Parathyroid adenoma (tissue), 2 donors: ENCODE measurements at regions not wholly inside any gene's neighbourhood (a gene's known extent, or its start where the extent isn't known, plus 50 kb on each side); places are given as distances from the start of the nearest gene placed in this dataset.
"Not testable (repeated sequence)": the region's sequence is repeated elsewhere in the genome, so short reads cannot be mapped to it uniquely, and the experiment has no call there.

Experiments
- H2AFZ ChIP-seq: fragments of 300-600 bp; sonication (generic); one replicate; pipeline ENCODE4 v1.7.0; 2017; ENCODE audit warnings: antibody characterized with exemption, mild to moderate bottlenecking
- H3K27ac ChIP-seq: fragments of 300-600 bp; sonication (generic); one replicate; pipeline ENCODE4 v1.7.0; 2017
- H3K27me3 ChIP-seq: fragments of 300-600 bp; sonication (generic); one replicate; pipeline ENCODE4 v1.7.0; 2017; ENCODE audit warnings: low read length; ENCODE audit not compliant: control insufficient read depth, insufficient read depth
- H3K36me3 ChIP-seq: fragments of 300-600 bp; sonication (generic); one replicate; pipeline ENCODE4 v1.7.0; 2017; ENCODE audit warnings: low read length; ENCODE audit not compliant: control insufficient read depth, insufficient read depth
- H3K4me1 ChIP-seq: fragments of 300-600 bp; sonication (generic); one replicate; pipeline ENCODE4 v1.7.0; 2017; ENCODE audit warnings: control low read depth
- H3K4me2 ChIP-seq: fragments of 300-600 bp; sonication (generic); one replicate; pipeline ENCODE4 v1.7.0; 2017; ENCODE audit warnings: low read length
- H3K4me3 ChIP-seq: fragments of 300-600 bp; sonication (generic); one replicate; pipeline ENCODE4 v1.7.0; 2017; ENCODE audit warnings: low read depth, low read length
- H3K79me2 ChIP-seq: fragments of 300-600 bp; sonication (generic); one replicate; pipeline ENCODE4 v1.7.0; 2017; ENCODE audit warnings: control low read depth
- H3K9ac ChIP-seq: fragments of 300-600 bp; sonication (generic); one replicate; pipeline ENCODE4 v1.7.0; 2017; ENCODE audit warnings: mild to moderate bottlenecking
- H3K9me3 ChIP-seq: fragments of 300-600 bp; sonication (generic); one replicate; pipeline ENCODE4 v1.7.0; 2017; ENCODE audit warnings: low read length; ENCODE audit not compliant: control insufficient read depth
- TF ChIP-seq, protein P1 (sequence below): fragments of 300-600 bp; sonication (generic); IDR thresholded peaks from one replicate; pipeline ENCODE4 v1.7.0; 2017; ENCODE audit warnings: antibody characterized with exemption, mild to moderate bottlenecking
- donor health status: primary hyperparathyroidism.

- H3K79me2 ChIP-seq, result no peaks in the 10 kb centered on the region
- no peaks in the 10 kb centered on the region for H3K4me1 ChIP-seq
- H3K9ac ChIP-seq, result no peak overlapping the region
- no peak overlapping the region for H3K27ac ChIP-seq
- H3K27me3 ChIP-seq, result no peaks in the 10 kb centered on the region
- no peak overlapping the region for H3K4me2 ChIP-seq
- TF ChIP-seq, protein P1, sequence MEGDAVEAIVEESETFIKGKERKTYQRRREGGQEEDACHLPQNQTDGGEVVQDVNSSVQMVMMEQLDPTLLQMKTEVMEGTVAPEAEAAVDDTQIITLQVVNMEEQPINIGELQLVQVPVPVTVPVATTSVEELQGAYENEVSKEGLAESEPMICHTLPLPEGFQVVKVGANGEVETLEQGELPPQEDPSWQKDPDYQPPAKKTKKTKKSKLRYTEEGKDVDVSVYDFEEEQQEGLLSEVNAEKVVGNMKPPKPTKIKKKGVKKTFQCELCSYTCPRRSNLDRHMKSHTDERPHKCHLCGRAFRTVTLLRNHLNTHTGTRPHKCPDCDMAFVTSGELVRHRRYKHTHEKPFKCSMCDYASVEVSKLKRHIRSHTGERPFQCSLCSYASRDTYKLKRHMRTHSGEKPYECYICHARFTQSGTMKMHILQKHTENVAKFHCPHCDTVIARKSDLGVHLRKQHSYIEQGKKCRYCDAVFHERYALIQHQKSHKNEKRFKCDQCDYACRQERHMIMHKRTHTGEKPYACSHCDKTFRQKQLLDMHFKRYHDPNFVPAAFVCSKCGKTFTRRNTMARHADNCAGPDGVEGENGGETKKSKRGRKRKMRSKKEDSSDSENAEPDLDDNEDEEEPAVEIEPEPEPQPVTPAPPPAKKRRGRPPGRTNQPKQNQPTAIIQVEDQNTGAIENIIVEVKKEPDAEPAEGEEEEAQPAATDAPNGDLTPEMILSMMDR, result no peak
- no peaks in the 10 kb centered on the region for H3K9me3 ChIP-seq
- no peak overlapping the region for H2AFZ ChIP-seq
- H3K36me3 ChIP-seq, result no peaks in the 10 kb centered on the region
- no peak overlapping the region for H3K4me3 ChIP-seq
These were observed 57.4 kb upstream of the PTPDC1 start for GRCh38 chr9:94026816-94027215.

DNA sequence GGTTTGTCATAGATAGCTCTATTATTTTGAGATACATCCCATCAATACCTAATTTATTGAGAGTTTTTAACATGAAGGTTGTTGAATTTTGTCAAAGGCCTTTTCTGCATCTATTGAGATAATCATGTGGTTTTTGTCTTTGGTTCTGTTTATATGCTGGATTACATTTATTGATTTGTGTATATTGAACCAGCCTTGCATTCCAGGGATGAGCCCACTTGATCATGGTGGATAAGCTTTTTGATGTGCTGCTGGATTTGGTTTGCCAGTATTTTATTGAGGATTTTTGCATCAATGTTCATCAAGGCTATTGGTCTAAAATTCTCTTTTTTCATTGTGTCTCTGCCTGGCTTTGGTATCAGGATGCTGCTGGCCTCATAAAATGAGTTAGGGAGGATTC lies 61.8 kb upstream of the PTPDC1 start:
- not testable (repeated sequence) for H3K9ac ChIP-seq, H2AFZ ChIP-seq, H3K27me3 ChIP-seq, H3K79me2 ChIP-seq, H3K27ac ChIP-seq, H3K4me2 ChIP-seq, H3K4me3 ChIP-seq, H3K36me3 ChIP-seq, H3K9me3 ChIP-seq, H3K4me1 ChIP-seq

DNA sequence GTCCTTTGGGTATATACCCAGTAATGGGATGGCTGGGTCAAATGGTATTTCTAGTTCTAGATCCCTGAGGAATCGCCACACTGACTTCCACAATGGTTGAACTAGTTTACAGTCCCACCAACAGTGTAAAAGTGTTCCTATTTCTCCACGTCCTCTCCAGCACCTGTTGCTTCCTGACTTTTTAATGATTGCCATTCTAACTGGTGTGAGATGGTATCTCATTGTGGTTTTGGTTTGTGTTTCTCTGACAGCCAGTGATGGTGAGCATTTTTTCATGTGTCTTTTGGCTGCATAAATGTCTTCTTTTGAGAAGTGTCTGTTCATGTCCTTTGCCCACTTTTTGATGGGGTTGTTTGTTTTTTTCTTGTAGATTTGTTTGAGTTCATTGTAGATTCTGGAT lies 63.4 kb upstream of the PTPDC1 start:
- H3K79me2 ChIP-seq, H3K36me3 ChIP-seq, H2AFZ ChIP-seq, H3K4me2 ChIP-seq, H3K4me1 ChIP-seq, H3K27me3 ChIP-seq, H3K9ac ChIP-seq, H3K9me3 ChIP-seq, H3K4me3 ChIP-seq, H3K27ac ChIP-seq: not testable (repeated sequence)

DNA sequence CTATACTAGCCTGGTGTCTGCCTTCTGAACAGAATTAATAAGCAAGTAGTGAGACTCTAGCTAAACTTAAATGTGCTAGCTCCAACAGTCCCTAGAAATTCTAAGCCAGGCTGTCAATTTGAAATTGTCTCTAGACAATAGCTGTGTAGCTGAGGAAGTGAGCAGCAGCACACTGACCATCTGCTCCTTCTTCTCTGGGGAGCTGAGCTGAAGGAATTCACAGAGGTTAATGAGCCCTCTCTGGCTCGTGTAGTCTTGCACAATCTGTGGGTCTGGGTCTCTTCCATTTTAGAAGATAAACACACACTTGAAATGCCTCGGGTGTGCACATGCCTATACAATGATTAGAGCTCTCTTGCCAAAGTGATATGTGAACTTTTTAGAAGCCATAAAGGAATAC lies 63.5 kb upstream of the BARX1 start:
- no peak overlapping the region for H3K4me2 ChIP-seq
- H3K9me3 ChIP-seq, result no peaks in the 10 kb centered on the region
- no peaks in the 10 kb centered on the region for H3K27me3 ChIP-seq
- H3K4me1 ChIP-seq, result no peaks in the 10 kb centered on the region
- no peak overlapping the region for H2AFZ ChIP-seq
- H3K9ac ChIP-seq, result no peak overlapping the region
- H3K27ac ChIP-seq, result no peak overlapping the region
- TF ChIP-seq, protein P1, result no peak
- H3K4me3 ChIP-seq, result no peak overlapping the region
- H3K79me2 ChIP-seq, result no peaks in the 10 kb centered on the region
- no peaks in the 10 kb centered on the region for H3K36me3 ChIP-seq

DNA sequence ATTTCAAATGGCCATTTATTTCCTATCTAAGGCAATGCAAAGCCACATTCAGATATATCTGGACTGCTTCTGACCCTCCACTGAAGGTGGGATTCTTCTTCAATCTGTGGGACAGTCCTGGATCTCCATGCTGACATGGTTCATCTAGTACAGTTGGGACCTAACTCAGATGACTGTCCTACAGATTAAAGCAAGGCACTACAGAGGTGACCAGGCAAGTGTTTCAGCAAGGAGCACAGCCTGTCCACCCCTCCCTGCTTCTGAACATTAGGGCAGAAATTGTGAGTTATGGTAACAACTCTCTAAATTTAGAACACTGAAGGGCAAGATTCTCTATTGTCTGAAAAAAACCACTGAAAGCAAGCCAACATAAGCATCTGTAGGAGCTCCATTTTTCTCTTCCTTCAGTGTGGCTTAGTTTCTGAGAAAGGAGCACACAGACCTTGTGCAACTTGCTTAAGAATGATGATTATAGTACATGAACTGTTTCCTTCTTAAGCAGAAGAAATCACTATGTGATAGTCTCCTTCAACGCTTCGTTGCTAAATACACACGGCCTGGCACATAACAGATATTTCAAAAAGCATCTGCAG lies 62.9 kb upstream of the BARX1 start:
- Histone ChIP-seq H3K27ac (no peak overlapping the region), H3K4me1 (no peaks in the 10 kb centered on the region), H2AFZ (no peak overlapping the region), H3K27me3 (no peaks in the 10 kb centered on the region), H3K79me2 (no peaks in the 10 kb centered on the region), H3K4me2 (no peak overlapping the region), H3K9me3 (no peaks in the 10 kb centered on the region), H3K4me3 (no peak overlapping the region), H3K9ac (no peak overlapping the region), H3K36me3 (no peaks in the 10 kb centered on the region)
- TF ChIP-seq, protein P1, result no peak

GRCh38 chr9:94016744-94017143 lies 61.6 kb upstream of the BARX1 start:
- no peaks in the 10 kb centered on the region for H3K9me3 ChIP-seq
- no peaks in the 10 kb centered on the region for H3K4me1 ChIP-seq
- H3K27ac ChIP-seq, result no peak overlapping the region
- no peaks in the 10 kb centered on the region for H3K27me3 ChIP-seq
- H3K4me2 ChIP-seq, result no peak overlapping the region
- no peak overlapping the region for H3K4me3 ChIP-seq
- H2AFZ ChIP-seq, result no peak overlapping the region
- H3K9ac ChIP-seq, result no peak overlapping the region
- TF ChIP-seq, protein P1, result no peak
- H3K79me2 ChIP-seq, result no peaks in the 10 kb centered on the region
- no peaks in the 10 kb centered on the region for H3K36me3 ChIP-seq
